ENCODE measurements at regions not wholly inside any gene's neighbourhood (a gene's known extent, or its start where the extent isn't known, plus 50 kb on each side); places are given as distances from the start of the nearest gene placed in this dataset.

GRCh38 chr3:25900161-25900560 lies 110.3 kb downstream of the OXSM start:
- in situ Hi-C loops (cut with MboI; ENCODE audit: low pct_unique_long_range_greater_than_20kb, low sequenced_read_pairs, unreplicated experiment): no loop called here
- TF ChIP-seq CTCF (IDR thresholded peaks at IDR 0.05; ENCODE audit: extremely low read depth, insufficient read depth, missing control alignments): no peak
- DNase-seq (ENCODE audit: low spot score): no peak

GRCh38 chr3:25901796-25902195 lies 111.9 kb downstream of the OXSM start:
- in situ Hi-C loops (cut with MboI; ENCODE audit: low pct_unique_long_range_greater_than_20kb, low sequenced_read_pairs, unreplicated experiment): no loop called here
- DNase-seq (ENCODE audit: low spot score): no peak
- no peak for TF ChIP-seq CTCF (IDR thresholded peaks at IDR 0.05; ENCODE audit: extremely low read depth, insufficient read depth, missing control alignments)

GRCh38 chr3:25902586-25902985 lies 112.7 kb downstream of the OXSM start:
- in situ Hi-C loops (cut with MboI; ENCODE audit: low pct_unique_long_range_greater_than_20kb, low sequenced_read_pairs, unreplicated experiment): no loop called here
- no peak for DNase-seq (ENCODE audit: low spot score)
- TF ChIP-seq CTCF (IDR thresholded peaks at IDR 0.05; ENCODE audit: extremely low read depth, insufficient read depth, missing control alignments): no peak

GRCh38 chr3:25903371-25904129 lies 113.7 kb downstream of the OXSM start:
- no peak for DNase-seq (ENCODE audit: low spot score)
- in situ Hi-C loops (cut with MboI; ENCODE audit: low pct_unique_long_range_greater_than_20kb, low sequenced_read_pairs, unreplicated experiment): no loop called here
- no peak for TF ChIP-seq CTCF (IDR thresholded peaks at IDR 0.05; ENCODE audit: extremely low read depth, insufficient read depth, missing control alignments)

GRCh38 chr3:25904206-25904605 lies 114.3 kb downstream of the OXSM start:
- no peak for TF ChIP-seq CTCF (IDR thresholded peaks at IDR 0.05; ENCODE audit: extremely low read depth, insufficient read depth, missing control alignments)
- in situ Hi-C loops (cut with MboI; ENCODE audit: low pct_unique_long_range_greater_than_20kb, low sequenced_read_pairs, unreplicated experiment): no loop called here
- DNase-seq (ENCODE audit: low spot score): no peak

GRCh38 chr3:25906132-25906906 lies 116.4 kb downstream of the OXSM start:
- DNase-seq (ENCODE audit: low spot score): no peak
- no peak for TF ChIP-seq CTCF (IDR thresholded peaks at IDR 0.05; ENCODE audit: extremely low read depth, insufficient read depth, missing control alignments)
- in situ Hi-C loops (cut with MboI; ENCODE audit: low pct_unique_long_range_greater_than_20kb, low sequenced_read_pairs, unreplicated experiment): no loop called here

Data from GM13977 (cell line).